HepG2 (cell line): ENCODE measurements at regions not wholly inside any gene's neighbourhood (a gene's known extent, or its start where the extent isn't known, plus 50 kb on each side); places are given as distances from the start of the nearest gene placed in this dataset.

Source experiments
- ASH2L ChIP-seq: fragments of 300-600, 200-600 bp; sonication (generic); IDR thresholded peaks from 2 replicates; pipeline ENCODE4 v1.7.0; 2017; ENCODE audit warnings: low read depth, mild to moderate bottlenecking, moderate library complexity, mixed read lengths, low read length; ENCODE audit not compliant: insufficient read length
- ATRX ChIP-seq: sonication (generic); formaldehyde crosslinking; IDR thresholded peaks from 2 replicates; pipeline ENCODE4 v1.4.0; 2020; ENCODE audit warnings: missing genetic modification reagents, borderline replicate concordance
- CEBPB ChIP-seq: IDR thresholded peaks from 2 replicates; pipeline ENCODE4 v1.6.1; 2011; ENCODE audit warnings: low read depth, low read length, improper control_type of control experiment, borderline replicate concordance
- EP300 ChIP-seq, 3 experiments: sonication (generic) in 1 of 3; formaldehyde crosslinking in 1 of 3; IDR thresholded peaks; 2 replicates each; pipeline versions ENCODE4 v1.5.1 to v1.6.1; 2011 to 2020; ENCODE audit warnings: low read depth in 2 of 3, low read length in 2 of 3, borderline replicate concordance in 1 of 3, improper control_type of control experiment in 1 of 3, mild to moderate bottlenecking in 1 of 3, missing genetic modification reagents in 1 of 3, moderate library complexity in 1 of 3
- NR2C2 ChIP-seq: sonication (generic); formaldehyde crosslinking; IDR thresholded peaks from 2 replicates; pipeline ENCODE4 v1.4.0; 2020; ENCODE audit warnings: missing genetic modification reagents, mild to moderate bottlenecking, moderate library complexity, borderline replicate concordance
- PCBP2 ChIP-seq: fragments of 200-400 bp; formaldehyde crosslinking; optimal IDR thresholded peaks from 2 replicates; pipeline ENCODE3; 2018; ENCODE audit warnings: low read length, low read depth; ENCODE audit not compliant: poor library complexity, severe bottlenecking
- ZNF530 ChIP-seq: sonication (generic); formaldehyde crosslinking; IDR thresholded peaks from 2 replicates; pipeline ENCODE4 v1.5.0; 2020; ENCODE audit warnings: low read depth, mild to moderate bottlenecking, missing genetic modification reagents
- TF ChIP-seq, protein P1 (sequence below): sonication (generic); formaldehyde crosslinking; IDR thresholded peaks from 2 replicates; pipeline ENCODE4 v1.5.1; 2020; ENCODE audit warnings: mild to moderate bottlenecking, missing genetic modification reagents, borderline replicate concordance

GRCh38 chr12:82027612-82028011, 268.5 kb upstream of the PPFIA2 start:
- TF ChIP-seq ASH2L (no peak), ZNF530 (CRISPR knock-in tag) (no peak), PCBP2 (no peak), ATRX (CRISPR knock-in tag) (no peak), EP300 (IDR thresholded peaks at IDR 0.05; ENCODE audit: low read depth in 2 of 2, low read length in 2 of 2) (no peak), EP300 (CRISPR knock-in tag; IDR thresholded peaks at IDR 0.05; ENCODE audit: borderline replicate concordance) (no peak), NR2C2 (CRISPR knock-in tag) (no peak), CEBPB (no peak)
- TF ChIP-seq, protein P1, sequence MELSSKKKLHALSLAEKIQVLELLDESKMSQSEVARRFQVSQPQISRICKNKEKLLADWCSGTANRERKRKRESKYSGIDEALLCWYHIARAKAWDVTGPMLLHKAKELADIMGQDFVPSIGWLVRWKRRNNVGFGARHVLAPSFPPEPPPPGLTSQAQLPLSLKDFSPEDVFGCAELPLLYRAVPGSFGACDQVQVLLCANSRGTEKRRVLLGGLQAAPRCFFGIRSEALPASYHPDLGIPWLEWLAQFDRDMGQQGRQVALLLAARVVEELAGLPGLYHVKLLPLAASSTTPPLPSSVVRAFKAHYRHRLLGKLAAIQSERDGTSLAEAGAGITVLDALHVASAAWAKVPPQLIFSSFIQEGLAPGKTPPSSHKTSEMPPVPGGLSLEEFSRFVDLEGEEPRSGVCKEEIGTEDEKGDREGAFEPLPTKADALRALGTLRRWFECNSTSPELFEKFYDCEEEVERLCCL (CRISPR knock-in tag) = no peak
